ENCODE measurements at regions not wholly inside any gene's neighbourhood (a gene's known extent, or its start where the extent isn't known, plus 50 kb on each side); places are given as distances from the start of the nearest gene placed in this dataset.

GRCh38 chr2:113838744-113839444, 51.0 kb upstream of the ACTR3 start:
- H3K9me3 Mint-ChIP-seq: no peaks in the 10 kb centered on the region
- Histone ChIP-seq H3K27ac (ENCODE audit: insufficient read depth, low read length, poor library complexity, severe bottlenecking) (no peak overlapping the region), H3K4me3 (ENCODE audit: low read depth, low read length) (no peak overlapping the region), H3K9me3 (ENCODE audit: control insufficient read depth in 2 of 2, low read length in 2 of 2) (no peaks in the 10 kb centered on the region), H3K27me3 (ENCODE audit: control insufficient read depth, insufficient read depth, low read length) (no peaks in the 10 kb centered on the region), H3K36me3 (ENCODE audit: control insufficient read depth, insufficient read depth, low read length) (no peaks in the 10 kb centered on the region), H3K4me1 (ENCODE audit: control insufficient read depth, insufficient read depth, low read length, poor library complexity, severe bottlenecking) (no peaks in the 10 kb centered on the region)
- no peaks in the 10 kb centered on the region for H3K27me3 Mint-ChIP-seq
- H3K4me3 Mint-ChIP-seq: no peak overlapping the region
- ATAC-seq (ENCODE audit: low read depth in 2 of 2): no peak
- H3K27ac Mint-ChIP-seq: peak overlapping the region in 1 of 3 donors; percentile 50
- H3K36me3 Mint-ChIP-seq: peaks cover 18% of the 10 kb centered on the region
- H3K4me1 Mint-ChIP-seq: no peaks in the 10 kb centered on the region
- no peak for DNase-seq

DNA sequence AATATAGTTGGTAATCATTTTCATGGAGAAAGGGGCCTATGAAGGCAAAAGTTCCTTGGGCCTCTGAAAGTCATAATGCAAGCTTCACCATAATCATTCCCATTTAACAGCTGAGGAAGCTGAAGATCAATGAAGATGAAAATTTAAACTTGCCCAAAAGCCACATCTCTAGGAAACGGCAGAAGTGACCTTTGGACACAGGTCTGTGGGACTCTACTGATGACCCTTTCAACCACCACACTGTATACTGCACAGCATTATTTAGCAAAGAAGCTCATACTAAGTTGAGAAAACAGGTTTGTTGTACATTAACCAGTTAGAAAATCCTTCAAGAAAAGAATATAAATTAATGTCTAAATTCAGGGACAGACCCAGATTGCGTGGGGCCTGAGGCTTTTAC, 51.6 kb upstream of the ACTR3 start:
- Histone ChIP-seq H3K27me3 (ENCODE audit: control insufficient read depth, insufficient read depth, low read length) (no peaks in the 10 kb centered on the region), H3K36me3 (ENCODE audit: control insufficient read depth, insufficient read depth, low read length) (no peaks in the 10 kb centered on the region), H3K9me3 (ENCODE audit: control insufficient read depth in 2 of 2, low read length in 2 of 2) (no peaks in the 10 kb centered on the region), H3K27ac (ENCODE audit: insufficient read depth, low read length, poor library complexity, severe bottlenecking) (no peak overlapping the region), H3K4me1 (ENCODE audit: control insufficient read depth, insufficient read depth, low read length, poor library complexity, severe bottlenecking) (no peaks in the 10 kb centered on the region), H3K4me3 (ENCODE audit: low read depth, low read length) (no peak overlapping the region)
- no peak for DNase-seq
- H3K4me1 Mint-ChIP-seq: no peaks in the 10 kb centered on the region
- H3K9me3 Mint-ChIP-seq: no peaks in the 10 kb centered on the region
- no peak overlapping the region for H3K4me3 Mint-ChIP-seq
- H3K36me3 Mint-ChIP-seq: peaks cover 16% of the 10 kb centered on the region
- H3K27ac Mint-ChIP-seq: no peak overlapping the region
- no peak for ATAC-seq (ENCODE audit: low read depth in 2 of 2)
- H3K27me3 Mint-ChIP-seq: no peaks in the 10 kb centered on the region

DNA sequence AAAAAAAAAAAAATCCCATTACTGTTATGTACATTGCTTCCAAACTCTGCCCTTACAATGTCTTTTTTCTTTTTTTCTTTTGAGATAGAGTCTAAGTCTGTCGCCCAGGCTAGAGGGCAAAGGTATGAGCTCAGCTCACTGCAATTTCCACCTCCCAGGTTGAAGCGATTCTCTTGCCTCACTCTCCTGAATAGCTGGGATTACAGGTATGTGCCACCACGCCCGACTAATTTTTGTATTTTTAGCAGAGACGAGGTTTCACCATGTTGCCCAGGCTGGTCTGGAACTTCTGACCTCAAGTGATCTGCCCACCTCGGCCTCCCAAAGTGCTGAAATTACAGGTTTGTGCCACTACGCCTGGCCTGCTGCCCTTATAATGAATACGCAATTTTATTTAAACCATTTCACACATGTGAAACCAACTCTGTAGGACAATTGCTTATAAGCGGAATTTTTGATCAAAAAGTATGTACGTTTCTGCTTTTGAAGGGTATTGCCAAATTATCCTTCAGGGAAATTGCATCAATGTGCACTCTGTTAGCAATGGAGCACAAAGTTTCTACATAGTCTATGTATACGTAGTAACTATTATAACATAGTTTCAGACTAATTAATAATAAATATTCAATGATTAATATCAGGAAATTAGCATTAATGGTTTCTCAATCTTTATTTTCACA, 55.7 kb upstream of the ACTR3 start:
- Mint-ChIP-seq H3K27ac (no peak overlapping the region), H3K4me3 (no peak overlapping the region), H3K4me1 (no peaks in the 10 kb centered on the region), H3K9me3 (no peaks in the 10 kb centered on the region), H3K36me3 (peaks cover 11% of the 10 kb centered on the region), H3K27me3 (no peaks in the 10 kb centered on the region)
- no peak for DNase-seq
- H3K4me1 ChIP-seq (ENCODE audit: control insufficient read depth, insufficient read depth, low read length, poor library complexity, severe bottlenecking): no peaks in the 10 kb centered on the region
- no peak overlapping the region for H3K4me3 ChIP-seq (ENCODE audit: low read depth, low read length)
- H3K27me3 ChIP-seq (ENCODE audit: control insufficient read depth, insufficient read depth, low read length): no peaks in the 10 kb centered on the region
- H3K36me3 ChIP-seq (ENCODE audit: control insufficient read depth, insufficient read depth, low read length): no peaks in the 10 kb centered on the region
- H3K27ac ChIP-seq (ENCODE audit: insufficient read depth, low read length, poor library complexity, severe bottlenecking): no peak overlapping the region
- no peak for ATAC-seq (ENCODE audit: low read depth in 2 of 2)
- no peaks in the 10 kb centered on the region for H3K9me3 ChIP-seq (ENCODE audit: control insufficient read depth in 2 of 2, low read length in 2 of 2)

GRCh38 chr2:113832795-113833290, 57.0 kb upstream of the ACTR3 start:
- Mint-ChIP-seq H3K27ac (no peak overlapping the region), H3K4me1 (no peaks in the 10 kb centered on the region), H3K27me3 (no peaks in the 10 kb centered on the region), H3K4me3 (no peak overlapping the region), H3K9me3 (peaks cover 0 to 5% (median 0%) of the 10 kb centered on the region in 7 donors), H3K36me3 (peaks cover 20% of the 10 kb centered on the region)
- no peak for ATAC-seq (ENCODE audit: low read depth in 2 of 2)
- Histone ChIP-seq H3K4me1 (ENCODE audit: control insufficient read depth, insufficient read depth, low read length, poor library complexity, severe bottlenecking) (no peaks in the 10 kb centered on the region), H3K9me3 (ENCODE audit: control insufficient read depth in 2 of 2, low read length in 2 of 2) (no peaks in the 10 kb centered on the region), H3K36me3 (ENCODE audit: control insufficient read depth, insufficient read depth, low read length) (no peaks in the 10 kb centered on the region), H3K27ac (ENCODE audit: insufficient read depth, low read length, poor library complexity, severe bottlenecking) (no peak overlapping the region), H3K27me3 (ENCODE audit: control insufficient read depth, insufficient read depth, low read length) (no peaks in the 10 kb centered on the region), H3K4me3 (ENCODE audit: low read depth, low read length) (no peak overlapping the region)
- DNase-seq: no peak

DNA sequence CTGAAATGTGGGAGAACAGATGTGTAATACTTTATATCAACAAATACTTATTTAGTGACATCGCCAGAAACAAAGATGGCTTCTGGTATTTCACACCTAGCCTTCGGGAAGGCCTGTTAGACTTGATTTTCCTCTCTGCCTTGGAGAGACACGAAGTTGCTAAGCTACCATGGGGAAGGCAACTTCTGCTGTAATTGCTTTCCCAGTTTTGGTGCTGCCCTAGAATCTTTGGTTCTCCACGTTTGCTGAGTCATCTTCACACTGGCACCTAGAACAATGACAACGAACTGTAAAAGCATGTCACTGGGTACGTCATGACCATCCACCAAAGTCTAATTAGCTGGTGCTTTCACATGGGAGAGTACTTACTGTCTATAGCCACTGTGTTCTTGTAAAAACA, 58.7 kb upstream of the ACTR3 start:
- no peaks in the 10 kb centered on the region for H3K27me3 Mint-ChIP-seq
- no peak overlapping the region for H3K27ac Mint-ChIP-seq
- H3K27me3 ChIP-seq (ENCODE audit: control insufficient read depth, insufficient read depth, low read length): no peaks in the 10 kb centered on the region
- no peaks in the 10 kb centered on the region for H3K4me1 Mint-ChIP-seq
- H3K4me3 ChIP-seq (ENCODE audit: low read depth, low read length): no peak overlapping the region
- H3K36me3 Mint-ChIP-seq: peaks cover 27% of the 10 kb centered on the region
- DNase-seq (no peak), ATAC-seq (ENCODE audit: low read depth in 2 of 2) (no peak)
- no peaks in the 10 kb centered on the region for H3K4me1 ChIP-seq (ENCODE audit: control insufficient read depth, insufficient read depth, low read length, poor library complexity, severe bottlenecking)
- H3K9me3 ChIP-seq (ENCODE audit: control insufficient read depth in 2 of 2, low read length in 2 of 2): no peaks in the 10 kb centered on the region
- no peak overlapping the region for H3K4me3 Mint-ChIP-seq
- H3K9me3 Mint-ChIP-seq: peaks cover 0 to 5% (median 0%) of the 10 kb centered on the region in 7 donors
- no peak overlapping the region for H3K27ac ChIP-seq (ENCODE audit: insufficient read depth, low read length, poor library complexity, severe bottlenecking)
- H3K36me3 ChIP-seq (ENCODE audit: control insufficient read depth, insufficient read depth, low read length): no peaks in the 10 kb centered on the region

DNA sequence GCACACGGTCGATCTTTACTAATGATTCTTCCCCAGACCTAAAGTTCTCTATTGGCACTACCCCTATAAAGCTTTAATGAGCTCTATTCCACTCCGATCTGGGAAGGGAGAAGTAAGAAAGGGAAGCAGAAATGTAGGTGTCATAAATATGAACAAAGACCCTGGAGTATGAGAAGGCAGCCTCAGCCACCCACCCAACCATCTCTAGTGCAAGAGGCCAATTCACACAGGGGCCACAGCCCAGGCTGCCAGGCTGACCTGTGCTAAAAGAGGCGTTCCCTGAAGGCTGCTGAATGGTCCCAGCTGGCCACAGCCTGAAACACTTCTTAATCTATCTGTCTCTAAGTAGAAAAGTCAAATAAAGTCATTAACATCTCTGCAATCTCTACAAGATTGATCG, 60.1 kb upstream of the ACTR3 start:
- ATAC-seq (ENCODE audit: low read depth in 2 of 2): no peak
- peaks cover 27% of the 10 kb centered on the region for H3K36me3 Mint-ChIP-seq

GRCh38 chr2:113829270-113829669, 60.6 kb upstream of the ACTR3 start:
- peaks cover 0 to under 1% (median 0%) of the 10 kb centered on the region in 4 donors for H3K4me1 Mint-ChIP-seq
- Histone ChIP-seq H3K36me3 (ENCODE audit: control insufficient read depth, insufficient read depth, low read length) (no peaks in the 10 kb centered on the region), H3K9me3 (ENCODE audit: control insufficient read depth in 2 of 2, low read length in 2 of 2) (no peaks in the 10 kb centered on the region), H3K27me3 (ENCODE audit: control insufficient read depth, insufficient read depth, low read length) (no peaks in the 10 kb centered on the region), H3K4me3 (ENCODE audit: low read depth, low read length) (no peak overlapping the region), H3K27ac (ENCODE audit: insufficient read depth, low read length, poor library complexity, severe bottlenecking) (no peak overlapping the region), H3K4me1 (ENCODE audit: control insufficient read depth, insufficient read depth, low read length, poor library complexity, severe bottlenecking) (no peaks in the 10 kb centered on the region)
- no peak for DNase-seq
- H3K27me3 Mint-ChIP-seq: no peaks in the 10 kb centered on the region
- H3K4me3 Mint-ChIP-seq: no peak overlapping the region
- H3K36me3 Mint-ChIP-seq: peaks cover 27% of the 10 kb centered on the region
- H3K27ac Mint-ChIP-seq: no peak overlapping the region
- peaks cover 0 to 5% (median 0%) of the 10 kb centered on the region in 7 donors for H3K9me3 Mint-ChIP-seq
- no peak for ATAC-seq (ENCODE audit: low read depth in 2 of 2)

More for the DNA sequence above, 60.1 kb upstream of the ACTR3 start:
- Mint-ChIP-seq H3K27me3 (no peaks in the 10 kb centered on the region), H3K4me1 (no peaks in the 10 kb centered on the region), H3K27ac (no peak overlapping the region), H3K4me3 (no peak overlapping the region), H3K9me3 (peaks cover 0 to 5% (median 0%) of the 10 kb centered on the region in 7 donors)
- H3K9me3 ChIP-seq (ENCODE audit: control insufficient read depth in 2 of 2, low read length in 2 of 2): no peaks in the 10 kb centered on the region
- H3K4me1 ChIP-seq (ENCODE audit: control insufficient read depth, insufficient read depth, low read length, poor library complexity, severe bottlenecking): no peaks in the 10 kb centered on the region
- no peak overlapping the region for H3K4me3 ChIP-seq (ENCODE audit: low read depth, low read length)
- DNase-seq: no peak
- H3K27ac ChIP-seq (ENCODE audit: insufficient read depth, low read length, poor library complexity, severe bottlenecking): no peak overlapping the region
- H3K27me3 ChIP-seq (ENCODE audit: control insufficient read depth, insufficient read depth, low read length): no peaks in the 10 kb centered on the region
- H3K36me3 ChIP-seq (ENCODE audit: control insufficient read depth, insufficient read depth, low read length): no peaks in the 10 kb centered on the region
